Right lobe of liver (tissue), 6 donors: ENCODE measurements at regions not wholly inside any gene's neighbourhood (a gene's known extent, or its start where the extent isn't known, plus 50 kb on each side); places are given as distances from the start of the nearest gene placed in this dataset.

ENCODE experiments used
- ATAC-seq, 4 donors: fragments of 200-7000 bp; cut with Tn5 transposase; one replicate each; pipeline ENCODE4 v1.9.1; 2020; ENCODE audit warnings: mild to moderate bottlenecking in 4 of 4, moderate library complexity in 4 of 4
- DNase-seq, 3 donors: peaks; one replicate each; pipeline ENCODE4 v3.0.0-alpha.2; 2020
- H3K27ac ChIP-seq, 3 donors: fragments of 200-600 bp; one replicate each; pipeline ENCODE4 v1.8.0; 2022
- H3K27me3 ChIP-seq, 2 donors: fragments of 200-600 bp; one replicate each; pipeline ENCODE4 v1.8.0; 2022
- H3K36me3 ChIP-seq, 4 donors: fragments of 200-600 bp; sonication (generic) in 1 of 4; one replicate each; pipeline versions ENCODE4 v1.5.1 to v1.8.0; 2017 to 2022; ENCODE audit warnings: control low read depth in 1 of 4
- H3K4me1 ChIP-seq, 4 donors: fragments of 200-600 bp; sonication (generic) in 1 of 4; one replicate each; pipeline versions ENCODE4 v1.5.1 to v1.8.0; 2017 to 2022; ENCODE audit warnings: control low read depth in 1 of 4
- H3K4me3 ChIP-seq, 3 donors: fragments of 200-600 bp; one replicate each; pipeline ENCODE4 v1.8.0; 2022
- H3K9me3 ChIP-seq, 4 donors: fragments of 200-600 bp; sonication (generic) in 1 of 4; one replicate each; pipeline versions ENCODE4 v1.5.1 to v1.8.0; 2017 to 2022; ENCODE audit warnings: control low read depth in 1 of 4
- POLR2A ChIP-seq: fragments of 450-650 bp; IDR thresholded peaks from one replicate; pipeline ENCODE4 v1.6.1; 2017; ENCODE audit warnings: antibody characterized with exemption, mild to moderate bottlenecking
- WGBS: methylation state at CpG from one replicate; pipeline ENCODE4 v1.1.6; 2018; ENCODE audit warnings: low coverage, low lambda C conversion rate; ENCODE audit not compliant: insufficient coverage; ENCODE audit errors: missing lambda C conversion rate; 5-methylcytosine and 5-hydroxymethylcytosine counted together
- intact Hi-C, 2 donors: fragments of 100-400 bp; cut with DNase I; formaldehyde crosslinking; loops; one replicate each; pipeline versions ENCODE4 v1.11.2 to v1.14.1; 2022
- TF ChIP-seq, protein P1 (sequence below), 4 donors: fragments of 200-600 bp in 3 of 4; fragments of 450-650 bp in 1 of 4; IDR thresholded peaks; one replicate each; pipeline versions ENCODE4 v1.5.1 to v1.8.0; 2016 to 2022; ENCODE audit warnings: antibody characterized with exemption in 4 of 4, mild to moderate bottlenecking in 2 of 4
- donor health status: DM: no; HTN: yes; CAD: no.
- donor health status: DM: no; HTN: no; CAD: no.
- donor health status: DM: no; HTN: no; CAD: no.
- donor health status: DM: no; HTN: yes; CAD: no.
- donor health status: DM: no; HTN: yes; CAD: no.

DNA sequence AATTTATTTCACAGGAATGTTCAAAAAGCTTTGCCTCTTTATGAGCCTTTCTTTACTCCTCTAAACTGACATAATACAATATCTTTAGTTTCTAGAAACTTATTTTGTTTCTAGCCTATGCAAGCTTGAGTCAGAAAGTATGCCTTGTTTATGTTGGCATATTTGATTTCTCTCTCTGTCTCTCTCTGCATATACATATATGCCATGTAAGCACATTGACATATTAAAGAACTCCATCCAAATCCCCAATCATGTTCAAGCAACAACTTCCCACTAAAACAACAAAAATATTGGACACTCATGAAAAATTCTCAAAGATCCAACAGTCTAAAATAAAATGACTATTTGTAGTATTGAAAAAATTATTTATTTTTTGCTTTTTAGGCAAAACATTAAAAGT lies 1651.2 kb upstream of the ACVR2A start:
- intact Hi-C loops = no loop called here
- DNase-seq (no peak), ATAC-seq (no peak)
- TF ChIP-seq, protein P1, sequence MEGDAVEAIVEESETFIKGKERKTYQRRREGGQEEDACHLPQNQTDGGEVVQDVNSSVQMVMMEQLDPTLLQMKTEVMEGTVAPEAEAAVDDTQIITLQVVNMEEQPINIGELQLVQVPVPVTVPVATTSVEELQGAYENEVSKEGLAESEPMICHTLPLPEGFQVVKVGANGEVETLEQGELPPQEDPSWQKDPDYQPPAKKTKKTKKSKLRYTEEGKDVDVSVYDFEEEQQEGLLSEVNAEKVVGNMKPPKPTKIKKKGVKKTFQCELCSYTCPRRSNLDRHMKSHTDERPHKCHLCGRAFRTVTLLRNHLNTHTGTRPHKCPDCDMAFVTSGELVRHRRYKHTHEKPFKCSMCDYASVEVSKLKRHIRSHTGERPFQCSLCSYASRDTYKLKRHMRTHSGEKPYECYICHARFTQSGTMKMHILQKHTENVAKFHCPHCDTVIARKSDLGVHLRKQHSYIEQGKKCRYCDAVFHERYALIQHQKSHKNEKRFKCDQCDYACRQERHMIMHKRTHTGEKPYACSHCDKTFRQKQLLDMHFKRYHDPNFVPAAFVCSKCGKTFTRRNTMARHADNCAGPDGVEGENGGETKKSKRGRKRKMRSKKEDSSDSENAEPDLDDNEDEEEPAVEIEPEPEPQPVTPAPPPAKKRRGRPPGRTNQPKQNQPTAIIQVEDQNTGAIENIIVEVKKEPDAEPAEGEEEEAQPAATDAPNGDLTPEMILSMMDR (IDR thresholded peaks at IDR 0.05) = no peak
- no peak for TF ChIP-seq POLR2A
- H3K9me3 ChIP-seq = no peaks in the 10 kb centered on the region
- no peaks in the 10 kb centered on the region for H3K4me1 ChIP-seq
- H3K27me3 ChIP-seq = no peaks in the 10 kb centered on the region
- no peak overlapping the region for H3K27ac ChIP-seq
- no peak overlapping the region for H3K4me3 ChIP-seq
- H3K36me3 ChIP-seq = no peaks in the 10 kb centered on the region

DNA sequence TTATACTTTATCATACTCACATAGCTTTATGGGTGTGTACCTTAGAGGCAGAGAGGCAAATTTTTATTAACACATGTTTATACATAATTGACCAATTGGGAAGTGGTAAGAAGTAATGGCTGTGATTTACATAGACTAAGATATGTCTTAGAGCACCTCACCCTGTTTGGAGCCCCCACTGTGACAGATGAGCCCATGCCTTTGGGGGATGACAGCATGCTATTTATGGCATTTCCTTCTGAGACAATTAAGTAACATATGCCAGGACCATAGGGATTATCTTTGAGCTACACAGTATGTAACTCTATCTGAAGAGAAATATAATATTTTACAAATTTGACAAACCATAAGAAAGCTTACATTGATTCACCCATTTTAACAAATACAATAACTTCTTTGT lies 1655.3 kb upstream of the ACVR2A start:
- no peaks in the 10 kb centered on the region for H3K9me3 ChIP-seq
- H3K36me3 ChIP-seq = no peaks in the 10 kb centered on the region
- intact Hi-C loops = no loop called here
- no peak overlapping the region for H3K27ac ChIP-seq
- DNase-seq = no peak
- ATAC-seq = no peak
- H3K4me3 ChIP-seq = no peak overlapping the region
- no peaks in the 10 kb centered on the region for H3K4me1 ChIP-seq
- no peak for TF ChIP-seq POLR2A
- TF ChIP-seq, protein P1 (IDR thresholded peaks at IDR 0.05) = no peak
- no peaks in the 10 kb centered on the region for H3K27me3 ChIP-seq

DNA sequence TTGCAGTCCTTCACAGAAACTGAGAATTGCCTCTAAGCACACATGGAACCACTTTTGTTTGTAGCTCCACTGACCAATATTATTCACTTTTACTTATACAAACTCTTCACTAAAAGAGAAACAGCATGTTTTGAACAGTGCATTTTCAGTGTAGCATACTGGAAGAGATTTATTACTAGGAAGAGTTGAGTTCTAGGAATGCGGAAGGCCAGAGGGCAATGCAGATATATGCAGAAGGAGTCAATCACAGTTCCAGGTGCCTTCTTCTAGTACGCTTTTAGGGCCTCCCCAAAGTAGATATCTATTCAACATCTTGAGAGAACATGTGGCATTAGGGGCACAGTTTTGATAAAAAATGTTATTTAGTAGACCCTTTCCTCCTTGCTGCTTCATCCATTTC lies 1654.0 kb upstream of the ZEB2 start:
- no peaks in the 10 kb centered on the region for H3K9me3 ChIP-seq
- H3K27ac ChIP-seq = no peak overlapping the region
- H3K27me3 ChIP-seq = no peaks in the 10 kb centered on the region
- no peak for ATAC-seq
- H3K4me3 ChIP-seq = no peak overlapping the region
- intact Hi-C loops = no loop called here
- no peaks in the 10 kb centered on the region for H3K36me3 ChIP-seq
- no peak for DNase-seq
- H3K4me1 ChIP-seq = no peaks in the 10 kb centered on the region
- no peak for TF ChIP-seq POLR2A
- TF ChIP-seq, protein P1 (IDR thresholded peaks at IDR 0.05) = no peak
- WGBS = 94% methylated on average over 2 of the region's 2 CpGs

DNA sequence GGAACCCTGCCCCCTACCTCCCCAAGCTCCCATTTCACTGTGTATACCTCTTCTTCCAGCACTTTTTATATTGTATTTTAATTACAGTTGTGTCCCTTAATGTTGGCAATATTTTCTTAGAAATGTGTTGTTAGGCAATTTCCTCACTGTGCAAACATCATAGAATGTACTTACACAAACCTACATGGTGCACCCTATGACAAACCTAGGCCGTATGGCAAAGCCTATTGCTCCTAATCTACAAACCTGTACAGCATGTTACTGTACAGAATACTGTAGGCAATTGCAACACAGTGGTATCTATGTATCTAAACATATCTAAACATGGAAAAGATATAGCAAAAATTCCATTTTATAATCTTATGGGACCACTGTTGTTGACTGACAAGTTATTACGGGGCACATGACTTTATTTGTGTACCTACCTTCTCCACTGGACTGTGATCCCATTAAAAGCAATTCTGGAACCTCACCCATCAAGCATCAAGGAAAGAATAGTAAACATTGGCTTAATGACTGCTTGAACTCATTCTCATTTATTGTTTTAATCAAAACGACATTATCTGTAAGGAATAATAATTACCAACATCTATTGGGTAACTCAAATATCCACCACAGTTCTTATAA lies 1641.5 kb upstream of the ZEB2 start:
- Histone ChIP-seq H3K4me1 (peaks cover 0 to 11% (median 5%) of the 10 kb centered on the region in 4 donors), H3K36me3 (no peaks in the 10 kb centered on the region), H3K27ac (no peak overlapping the region), H3K4me3 (no peak overlapping the region), H3K27me3 (no peaks in the 10 kb centered on the region), H3K9me3 (no peaks in the 10 kb centered on the region)
- ATAC-seq (no peak), DNase-seq (no peak)
- intact Hi-C loops = no loop called here
- WGBS = 39% methylated on average over 3 of the region's 3 CpGs
- TF ChIP-seq POLR2A = no peak
- TF ChIP-seq, protein P1 (IDR thresholded peaks at IDR 0.05) = no peak
